OCI-LY1 (cell line): ENCODE measurements at regions not wholly inside any gene's neighbourhood (a gene's known extent, or its start where the extent isn't known, plus 50 kb on each side); places are given as distances from the start of the nearest gene placed in this dataset.

Source experiments
- EZH2 ChIP-seq: fragments of 200-600 bp; sonication (generic), shearing (Covaris generic); IDR thresholded peaks from 2 replicates; pipeline ENCODE4 v1.8.0; 2017; ENCODE audit warnings: borderline replicate concordance, mixed run types, mild to moderate bottlenecking, antibody characterized with exemption, low read length, moderate library complexity, mixed read lengths
- TF ChIP-seq, protein P1 (sequence below): fragments of 200-600 bp; sonication (generic), shearing (Covaris generic); IDR thresholded peaks from 2 replicates; pipeline ENCODE4 v1.5.1; 2017; ENCODE audit warnings: mild to moderate bottlenecking, antibody characterized with exemption, low read length, moderate library complexity, mixed read lengths

- TF ChIP-seq, protein P1, sequence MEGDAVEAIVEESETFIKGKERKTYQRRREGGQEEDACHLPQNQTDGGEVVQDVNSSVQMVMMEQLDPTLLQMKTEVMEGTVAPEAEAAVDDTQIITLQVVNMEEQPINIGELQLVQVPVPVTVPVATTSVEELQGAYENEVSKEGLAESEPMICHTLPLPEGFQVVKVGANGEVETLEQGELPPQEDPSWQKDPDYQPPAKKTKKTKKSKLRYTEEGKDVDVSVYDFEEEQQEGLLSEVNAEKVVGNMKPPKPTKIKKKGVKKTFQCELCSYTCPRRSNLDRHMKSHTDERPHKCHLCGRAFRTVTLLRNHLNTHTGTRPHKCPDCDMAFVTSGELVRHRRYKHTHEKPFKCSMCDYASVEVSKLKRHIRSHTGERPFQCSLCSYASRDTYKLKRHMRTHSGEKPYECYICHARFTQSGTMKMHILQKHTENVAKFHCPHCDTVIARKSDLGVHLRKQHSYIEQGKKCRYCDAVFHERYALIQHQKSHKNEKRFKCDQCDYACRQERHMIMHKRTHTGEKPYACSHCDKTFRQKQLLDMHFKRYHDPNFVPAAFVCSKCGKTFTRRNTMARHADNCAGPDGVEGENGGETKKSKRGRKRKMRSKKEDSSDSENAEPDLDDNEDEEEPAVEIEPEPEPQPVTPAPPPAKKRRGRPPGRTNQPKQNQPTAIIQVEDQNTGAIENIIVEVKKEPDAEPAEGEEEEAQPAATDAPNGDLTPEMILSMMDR: no peak
- TF ChIP-seq EZH2: no peak
These were observed 112.3 kb upstream of the C14orf180 start for GRCh38 chr14:104467236-104467635.
